Ishikawa (cell line): ENCODE measurements at regions not wholly inside any gene's neighbourhood (a gene's known extent, or its start where the extent isn't known, plus 50 kb on each side); places are given as distances from the start of the nearest gene placed in this dataset.

Experiments used
- CEBPB ChIP-seq: IDR thresholded peaks from 2 replicates; pipeline ENCODE4 v1.6.1; 2012
- CREB1 ChIP-seq: IDR thresholded peaks from 2 replicates; pipeline ENCODE4 v1.6.1; 2012; ENCODE audit warnings: low read depth
- EGR1 ChIP-seq: IDR thresholded peaks from 2 replicates; pipeline ENCODE4 v1.6.1; 2012
- EP300 ChIP-seq: IDR thresholded peaks from 2 replicates; pipeline ENCODE4 v1.6.1; 2012; ENCODE audit warnings: borderline replicate concordance
- FOXM1 ChIP-seq: IDR thresholded peaks from 2 replicates; pipeline ENCODE4 v1.6.1; 2012; ENCODE audit warnings: low read depth, borderline replicate concordance
- RAD21 ChIP-seq: IDR thresholded peaks from 2 replicates; pipeline ENCODE4 v1.6.1; 2012; ENCODE audit warnings: low read depth
- TAF1 ChIP-seq: IDR thresholded peaks from 2 replicates; pipeline ENCODE4 v1.6.1; 2012; ENCODE audit warnings: low read depth, mild to moderate bottlenecking
- TCF12 ChIP-seq: IDR thresholded peaks from 2 replicates; pipeline ENCODE4 v1.6.1; 2012; ENCODE audit warnings: low read depth
- TEAD4 ChIP-seq: IDR thresholded peaks from 2 replicates; pipeline ENCODE4 v1.6.1; 2012
- YY1 ChIP-seq: IDR thresholded peaks from 2 replicates; pipeline ENCODE4 v1.6.1; 2012; ENCODE audit warnings: low read depth
- ZBTB7A ChIP-seq: IDR thresholded peaks from 2 replicates; pipeline ENCODE4 v1.6.1; 2012; ENCODE audit warnings: low read depth
- TF ChIP-seq, protein P1 (sequence below): IDR thresholded peaks from 2 replicates; pipeline ENCODE4 v1.6.1; 2012
- TF ChIP-seq, protein P2 (sequence below): IDR thresholded peaks from 2 replicates; pipeline ENCODE4 v1.6.1; 2012
- TF ChIP-seq, protein P3 (sequence below): IDR thresholded peaks from 2 replicates; pipeline ENCODE4 v1.6.1; 2012; ENCODE audit warnings: low read depth, mild to moderate bottlenecking

DNA sequence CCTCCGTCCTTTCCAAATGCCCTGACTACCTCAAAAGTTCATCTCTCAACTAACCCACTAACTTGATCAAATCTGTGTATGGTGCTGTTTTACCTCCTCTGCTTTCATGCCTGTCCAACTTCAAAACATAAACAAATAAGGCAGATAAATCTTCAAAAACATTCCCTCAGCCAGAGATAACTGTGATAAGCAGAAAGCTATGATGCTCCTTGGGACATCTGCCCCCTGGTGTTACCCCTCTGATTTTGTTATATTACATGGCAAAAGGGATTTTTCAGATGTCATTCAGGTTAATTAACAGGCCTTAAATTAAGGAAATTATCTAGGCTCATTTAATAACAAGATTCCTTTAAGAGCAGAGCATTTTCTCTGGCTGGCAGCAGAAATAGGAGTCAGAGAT lies 810.8 kb upstream of the CHAC2 start:
- TF ChIP-seq RAD21 = no peak
- TF ChIP-seq, protein P1, sequence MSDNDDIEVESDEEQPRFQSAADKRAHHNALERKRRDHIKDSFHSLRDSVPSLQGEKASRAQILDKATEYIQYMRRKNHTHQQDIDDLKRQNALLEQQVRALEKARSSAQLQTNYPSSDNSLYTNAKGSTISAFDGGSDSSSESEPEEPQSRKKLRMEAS = no peak
- no peak for TF ChIP-seq EGR1
- TF ChIP-seq CEBPB = no peak
- no peak for TF ChIP-seq TAF1
- TF ChIP-seq TCF12 = no peak
- TF ChIP-seq EP300 = no peak
- no peak for TF ChIP-seq CREB1
- TF ChIP-seq, protein P2, sequence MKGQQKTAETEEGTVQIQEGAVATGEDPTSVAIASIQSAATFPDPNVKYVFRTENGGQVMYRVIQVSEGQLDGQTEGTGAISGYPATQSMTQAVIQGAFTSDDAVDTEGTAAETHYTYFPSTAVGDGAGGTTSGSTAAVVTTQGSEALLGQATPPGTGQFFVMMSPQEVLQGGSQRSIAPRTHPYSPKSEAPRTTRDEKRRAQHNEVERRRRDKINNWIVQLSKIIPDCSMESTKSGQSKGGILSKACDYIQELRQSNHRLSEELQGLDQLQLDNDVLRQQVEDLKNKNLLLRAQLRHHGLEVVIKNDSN = no peak
- no peak for TF ChIP-seq ZBTB7A
- TF ChIP-seq, protein P3, sequence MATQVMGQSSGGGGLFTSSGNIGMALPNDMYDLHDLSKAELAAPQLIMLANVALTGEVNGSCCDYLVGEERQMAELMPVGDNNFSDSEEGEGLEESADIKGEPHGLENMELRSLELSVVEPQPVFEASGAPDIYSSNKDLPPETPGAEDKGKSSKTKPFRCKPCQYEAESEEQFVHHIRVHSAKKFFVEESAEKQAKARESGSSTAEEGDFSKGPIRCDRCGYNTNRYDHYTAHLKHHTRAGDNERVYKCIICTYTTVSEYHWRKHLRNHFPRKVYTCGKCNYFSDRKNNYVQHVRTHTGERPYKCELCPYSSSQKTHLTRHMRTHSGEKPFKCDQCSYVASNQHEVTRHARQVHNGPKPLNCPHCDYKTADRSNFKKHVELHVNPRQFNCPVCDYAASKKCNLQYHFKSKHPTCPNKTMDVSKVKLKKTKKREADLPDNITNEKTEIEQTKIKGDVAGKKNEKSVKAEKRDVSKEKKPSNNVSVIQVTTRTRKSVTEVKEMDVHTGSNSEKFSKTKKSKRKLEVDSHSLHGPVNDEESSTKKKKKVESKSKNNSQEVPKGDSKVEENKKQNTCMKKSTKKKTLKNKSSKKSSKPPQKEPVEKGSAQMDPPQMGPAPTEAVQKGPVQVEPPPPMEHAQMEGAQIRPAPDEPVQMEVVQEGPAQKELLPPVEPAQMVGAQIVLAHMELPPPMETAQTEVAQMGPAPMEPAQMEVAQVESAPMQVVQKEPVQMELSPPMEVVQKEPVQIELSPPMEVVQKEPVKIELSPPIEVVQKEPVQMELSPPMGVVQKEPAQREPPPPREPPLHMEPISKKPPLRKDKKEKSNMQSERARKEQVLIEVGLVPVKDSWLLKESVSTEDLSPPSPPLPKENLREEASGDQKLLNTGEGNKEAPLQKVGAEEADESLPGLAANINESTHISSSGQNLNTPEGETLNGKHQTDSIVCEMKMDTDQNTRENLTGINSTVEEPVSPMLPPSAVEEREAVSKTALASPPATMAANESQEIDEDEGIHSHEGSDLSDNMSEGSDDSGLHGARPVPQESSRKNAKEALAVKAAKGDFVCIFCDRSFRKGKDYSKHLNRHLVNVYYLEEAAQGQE = no peak
- no peak for TF ChIP-seq YY1
- no peak for TF ChIP-seq FOXM1
- no peak for TF ChIP-seq TEAD4
